HCT116 (cell line): ENCODE measurements at regions not wholly inside any gene's neighbourhood (a gene's known extent, or its start where the extent isn't known, plus 50 kb on each side); places are given as distances from the start of the nearest gene placed in this dataset.

Experiments used
- ATAC-seq: fragments of 200-7000 bp; cut with Tn5 transposase; 2 replicates; pipeline ENCODE4 v1.9.1; 2020; ENCODE audit warnings: mild to moderate bottlenecking, moderate library complexity
- BruUV-seq: library from RNA; stranded (reverse); fragments of 400-500 nt; replicated peaks from 2 replicates; lab custom pipeline; 2021; lab: Mats Ljungman, UMichigan
- CTCF ChIA-PET: fragments of 300-600 bp; sonication (Branson Sonifier 250); formaldehyde crosslinking; loops from one replicate; lab custom pipeline; 2021; ENCODE audit warnings: antibody characterized with exemption; lab: Charles Lee
- POLR2A ChIA-PET: fragments of 300-600, 350-600 bp; sonication (Branson Sonifier 250); formaldehyde crosslinking; loops from one replicate; lab custom pipeline; 2021; ENCODE audit warnings: antibody characterized with exemption; lab: Charles Lee
- RAD21 ChIA-PET, 2 experiments: fragments of 300-600 bp; sonication (Branson Sonifier 250); formaldehyde crosslinking; loops; one replicate each; lab custom pipeline; 2023; ENCODE audit warnings: low total read pairs in 2 of 2; ENCODE audit not compliant: uncharacterized antibody in 2 of 2, unreplicated experiment in 2 of 2, low non-redundant PET in 1 of 2; lab: Charles Lee
- DNase-seq: peaks from one replicate; pipeline ENCODE4 v3.0.0-alpha.2; 2010; ENCODE audit warnings: low read depth, low spot score
- H2AFZ ChIP-seq: fragments of 200-600 bp; shearing (Covaris generic), sonication (generic); 2 replicates; pipeline ENCODE4 v1.6.1; 2017; ENCODE audit warnings: low read depth, mixed run types, mixed read lengths, antibody characterized with exemption, low read length; ENCODE audit not compliant: poor library complexity, severe bottlenecking
- H3K27ac ChIP-seq: 2 replicates; pipeline ENCODE4 v1.5.1; 2012; ENCODE audit warnings: low read depth, low read length
- H3K27me3 ChIP-seq: fragments of 200-600 bp; sonication (generic); 2 replicates; pipeline ENCODE4 v1.6.1; 2016; ENCODE audit warnings: mixed run types, low read length, mixed read lengths; ENCODE audit not compliant: insufficient read depth
- H3K36me3 ChIP-seq, 2 experiments: fragments of 200-500 bp in 1 of 2; fragments of 200-600 bp in 1 of 2; sonication (Bioruptor generic) in 1 of 2; sonication (generic) in 1 of 2; 2 replicates each; pipeline versions ENCODE4 v1.5.1 to v1.6.1; 2014 to 2016; ENCODE audit warnings: low read length in 2 of 2, inconsistent platforms in 1 of 2, mixed read lengths in 1 of 2, mixed run types in 1 of 2; ENCODE audit not compliant: insufficient read depth in 2 of 2, control insufficient read depth in 1 of 2
- H3K4me1 ChIP-seq, 2 experiments: fragments of 200-600 bp in 1 of 2; sonication (generic) in 1 of 2; 2 replicates each; pipeline versions ENCODE4 v1.5.1 to v1.6.1; 2012 to 2017; ENCODE audit warnings: low read length in 2 of 2, inconsistent platforms in 1 of 2, mild to moderate bottlenecking in 1 of 2, mixed read lengths in 1 of 2, mixed run types in 1 of 2, moderate library complexity in 1 of 2; ENCODE audit not compliant: insufficient read depth in 2 of 2, control insufficient read depth in 1 of 2
- H3K4me2 ChIP-seq: fragments of 200-600 bp; sonication (generic); 2 replicates; pipeline ENCODE4 v1.6.1; 2017; ENCODE audit warnings: mixed run types, low read length, mixed read lengths
- H3K4me3 ChIP-seq, 2 experiments: fragments of 200-600 bp in 1 of 2; sonication (generic) in 1 of 2; replicated peaks in 1 of 2; 2 replicates each; pipeline ENCODE4 v1.5.1; 2011 to 2016; ENCODE audit warnings: low read length in 2 of 2, control low read depth in 1 of 2, low read depth in 1 of 2, mild to moderate bottlenecking in 1 of 2, mixed read lengths in 1 of 2, mixed run types in 1 of 2
- H3K79me2 ChIP-seq: fragments of 200-600 bp; sonication (generic); 2 replicates; pipeline ENCODE4 v1.6.1; 2017; ENCODE audit warnings: mild to moderate bottlenecking, mixed run types, low read length, moderate library complexity, mixed read lengths; ENCODE audit not compliant: insufficient read depth
- H3K9ac ChIP-seq: fragments of 200-600 bp; sonication (generic); 2 replicates; pipeline ENCODE4 v1.6.1; 2016; ENCODE audit warnings: low read length, mixed read lengths
- H3K9me2 ChIP-seq: fragments of 200-600 bp; sonication (generic), shearing (Covaris generic); 2 replicates; pipeline ENCODE4 v1.6.1; 2017; ENCODE audit warnings: mixed run types, mild to moderate bottlenecking, moderate library complexity; ENCODE audit not compliant: insufficient read depth
- H3K9me3 ChIP-seq, 2 experiments: fragments of 200-500 bp in 1 of 2; fragments of 200-600 bp in 1 of 2; sonication (Bioruptor generic) in 1 of 2; sonication (generic) in 1 of 2; 2 replicates each; pipeline ENCODE4 v1.6.1; 2014 to 2017; ENCODE audit warnings: low read length in 2 of 2, mixed read lengths in 2 of 2, inconsistent platforms in 1 of 2, low read depth in 1 of 2, mild to moderate bottlenecking in 1 of 2, mixed run types in 1 of 2, moderate library complexity in 1 of 2; ENCODE audit not compliant: control insufficient read depth in 1 of 2, insufficient read depth in 1 of 2
- H4K20me1 ChIP-seq: fragments of 200-600 bp; sonication (generic), shearing (Covaris generic); 2 replicates; pipeline ENCODE4 v1.6.1; 2017; ENCODE audit warnings: mixed run types, mild to moderate bottlenecking, moderate library complexity; ENCODE audit not compliant: insufficient read depth
- ATF3 ChIP-seq: IDR thresholded peaks from 2 replicates; pipeline ENCODE4 v1.6.1; 2012
- CTCF ChIP-seq, 3 experiments: fragments of 200-600 bp in 1 of 3; sonication (generic) in 1 of 3; IDR thresholded peaks in 2 of 3; conservative IDR thresholded peaks in 1 of 3; 2 replicates each; pipeline ENCODE4 v1.5.1; 2012 to 2017; ENCODE audit warnings: low read depth in 2 of 3, low read length in 2 of 3, antibody characterized with exemption in 1 of 3, borderline replicate concordance in 1 of 3, control low read depth in 1 of 3, mild to moderate bottlenecking in 1 of 3, mixed read lengths in 1 of 3, mixed run types in 1 of 3, moderate library complexity in 1 of 3; ENCODE audit not compliant: insufficient read depth in 1 of 3
- EZH2phosphoT487 ChIP-seq: fragments of 200-600 bp; IDR thresholded peaks from 2 replicates; pipeline ENCODE4 v1.6.1; 2018; ENCODE audit warnings: antibody characterized with exemption, borderline replicate concordance
- JUND ChIP-seq: IDR thresholded peaks from 2 replicates; pipeline ENCODE4 v1.6.1; 2012
- POLR2AphosphoS5 ChIP-seq: IDR thresholded peaks from 2 replicates; pipeline ENCODE4 v1.6.1; 2011; ENCODE audit warnings: mild to moderate bottlenecking, low read depth, low read length, moderate library complexity
- REST ChIP-seq: IDR thresholded peaks from 2 replicates; pipeline ENCODE4 v1.6.1; 2012; ENCODE audit warnings: low read depth
- SIN3A ChIP-seq: IDR thresholded peaks from 2 replicates; pipeline ENCODE4 v1.6.1; 2012; ENCODE audit warnings: low read depth
- TCF7L2 ChIP-seq: IDR thresholded peaks from 2 replicates; pipeline ENCODE4 v1.7.0; 2011; ENCODE audit warnings: borderline replicate concordance, inconsistent platforms; ENCODE audit not compliant: insufficient read depth, insufficient read length; ENCODE audit errors: extremely low read depth
- ZBTB33 ChIP-seq: IDR thresholded peaks from 2 replicates; pipeline ENCODE4 v1.6.1; 2011; ENCODE audit warnings: mild to moderate bottlenecking, low read length, moderate library complexity; ENCODE audit not compliant: insufficient replicate concordance; ENCODE audit errors: extremely low read depth
- intact Hi-C: fragments of 100-400 bp; cut with micrococcal nuclease; formaldehyde crosslinking; loops from 2 replicates; pipeline ENCODE4 v1.10.0; 2022

- no peak for TF ChIP-seq REST
- TF ChIP-seq JUND: peak; percentile 84
- no peak for TF ChIP-seq EZH2phosphoT487
- no peak for TF ChIP-seq ZBTB33
- TF ChIP-seq POLR2AphosphoS5: peak; percentile 37; the same call in 1 of the 2 replicates
- TF ChIP-seq SIN3A: no peak
- TF ChIP-seq ATF3: no peak
These were observed 135.9 kb downstream of the MACROH2A1 start (continued) for GRCh38 chr5:135263022-135263668.

GRCh38 chr5:135262364-135262763, 136.7 kb downstream of the MACROH2A1 start:
- Histone ChIP-seq H3K9me3 (0 out of 4 replicates have a peak, but pooled peaks cover 0 to 6% of the 10 kb centered on the region in 2 experiments), H3K27ac (no peak overlapping the region), H3K36me3 (no peaks in the 10 kb centered on the region), H3K4me1 (peaks cover 6 to 27% of the 10 kb centered on the region in 2 experiments), H3K4me3 (no peak overlapping the region), H2AFZ (peak overlapping the region; percentile 17), H3K27me3 (no peaks in the 10 kb centered on the region), H4K20me1 (no peaks in the 10 kb centered on the region), H3K9me2 (no peaks in the 10 kb centered on the region), H3K79me2 (no peaks in the 10 kb centered on the region), H3K9ac (no peak overlapping the region), H3K4me2 (peak overlapping the region; percentile 65; the same call in 1 of the 2 replicates)
- no peak for TF ChIP-seq CTCF (IDR thresholded peaks at IDR 0.05 in 2 of 3, conservative IDR thresholded peaks at IDR 0.05 in 1 of 3; ENCODE audit: borderline replicate concordance in 1 of 3, insufficient read depth in 1 of 3, low read depth in 2 of 3, low read length in 2 of 3)
- no peak for TF ChIP-seq TCF7L2
- TF ChIP-seq ATF3: no peak
- no peak for TF ChIP-seq SIN3A
- intact Hi-C loops: no loop called here
- BruUV-seq: no TSS peak
- no peak for ATAC-seq
- ChIA-PET CTCF (no interaction called here), POLR2A (no interaction called here), RAD21 (no interaction called here)
- no peak for DNase-seq
